ENCODE measurements at regions not wholly inside any gene's neighbourhood (a gene's known extent, or its start where the extent isn't known, plus 50 kb on each side); places are given as distances from the start of the nearest gene placed in this dataset.

DNA sequence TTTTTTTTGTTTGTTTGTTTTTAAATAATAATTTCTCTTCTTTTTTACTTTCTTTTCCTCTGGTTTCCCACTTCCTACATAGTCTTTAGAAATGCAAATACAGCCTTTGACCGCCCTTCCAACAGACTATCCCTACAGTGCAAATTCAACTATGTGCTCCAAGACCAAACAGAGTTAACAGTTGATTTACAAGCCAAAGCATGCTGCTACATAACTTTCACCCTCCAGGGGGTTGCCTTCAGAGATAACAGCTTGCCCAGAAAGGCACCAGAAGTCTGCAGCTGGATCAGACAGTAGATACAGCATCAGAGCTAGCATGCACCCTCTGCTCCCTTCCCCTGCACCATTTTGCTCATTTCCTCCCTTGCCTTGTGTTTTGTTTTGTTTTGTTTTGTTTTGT, 539.0 kb downstream of the ZWINT start (continued):
- TF ChIP-seq, protein P1, sequence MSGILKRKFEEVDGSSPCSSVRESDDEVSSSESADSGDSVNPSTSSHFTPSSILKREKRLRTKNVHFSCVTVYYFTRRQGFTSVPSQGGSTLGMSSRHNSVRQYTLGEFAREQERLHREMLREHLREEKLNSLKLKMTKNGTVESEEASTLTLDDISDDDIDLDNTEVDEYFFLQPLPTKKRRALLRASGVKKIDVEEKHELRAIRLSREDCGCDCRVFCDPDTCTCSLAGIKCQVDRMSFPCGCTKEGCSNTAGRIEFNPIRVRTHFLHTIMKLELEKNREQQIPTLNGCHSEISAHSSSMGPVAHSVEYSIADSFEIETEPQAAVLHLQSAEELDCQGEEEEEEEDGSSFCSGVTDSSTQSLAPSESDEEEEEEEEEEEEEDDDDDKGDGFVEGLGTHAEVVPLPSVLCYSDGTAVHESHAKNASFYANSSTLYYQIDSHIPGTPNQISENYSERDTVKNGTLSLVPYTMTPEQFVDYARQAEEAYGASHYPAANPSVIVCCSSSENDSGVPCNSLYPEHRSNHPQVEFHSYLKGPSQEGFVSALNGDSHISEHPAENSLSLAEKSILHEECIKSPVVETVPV (CRISPR knock-in tag; IDR thresholded peaks at IDR 0.05): no peak
- TF ChIP-seq ZFP30 (CRISPR knock-in tag; IDR thresholded peaks at IDR 0.05): no peak

- ATAC-seq: no peak
- TF ChIP-seq, protein P1 (CRISPR knock-in tag; IDR thresholded peaks at IDR 0.05): no peak
- no peak for TF ChIP-seq TCF4 (CRISPR knock-in tag; IDR thresholded peaks at IDR 0.05; ENCODE audit: borderline replicate concordance)
- no peak for TF ChIP-seq ZC3H10 (CRISPR knock-in tag; IDR thresholded peaks at IDR 0.05)
- no peak for TF ChIP-seq ZFP30 (CRISPR knock-in tag; IDR thresholded peaks at IDR 0.05)
Observed at GRCh38 chr10:55820478-55820877, 540.6 kb downstream of the ZWINT start.

- TF ChIP-seq PPARA (CRISPR knock-in tag; IDR thresholded peaks at IDR 0.05; ENCODE audit: borderline replicate concordance): no peak
- no peak for TF ChIP-seq GLIS3 (CRISPR knock-in tag; IDR thresholded peaks at IDR 0.05)
- TF ChIP-seq ZFP30 (CRISPR knock-in tag; IDR thresholded peaks at IDR 0.05): no peak
- no peak for TF ChIP-seq ZNF565 (CRISPR knock-in tag; conservative IDR thresholded peaks at IDR 0.05; ENCODE audit: low read depth)
- no peak for TF ChIP-seq ZC3H10 (CRISPR knock-in tag; IDR thresholded peaks at IDR 0.05)
- TF ChIP-seq, protein P2, sequence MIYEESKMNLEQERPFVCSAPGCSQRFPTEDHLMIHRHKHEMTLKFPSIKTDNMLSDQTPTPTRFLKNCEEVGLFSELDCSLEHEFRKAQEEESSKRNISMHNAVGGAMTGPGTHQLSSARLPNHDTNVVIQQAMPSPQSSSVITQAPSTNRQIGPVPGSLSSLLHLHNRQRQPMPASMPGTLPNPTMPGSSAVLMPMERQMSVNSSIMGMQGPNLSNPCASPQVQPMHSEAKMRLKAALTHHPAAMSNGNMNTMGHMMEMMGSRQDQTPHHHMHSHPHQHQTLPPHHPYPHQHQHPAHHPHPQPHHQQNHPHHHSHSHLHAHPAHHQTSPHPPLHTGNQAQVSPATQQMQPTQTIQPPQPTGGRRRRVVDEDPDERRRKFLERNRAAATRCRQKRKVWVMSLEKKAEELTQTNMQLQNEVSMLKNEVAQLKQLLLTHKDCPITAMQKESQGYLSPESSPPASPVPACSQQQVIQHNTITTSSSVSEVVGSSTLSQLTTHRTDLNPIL (CRISPR knock-in tag; IDR thresholded peaks at IDR 0.05; ENCODE audit: low read depth): no peak
- TF ChIP-seq CSDC2 (CRISPR knock-in tag; IDR thresholded peaks at IDR 0.05): no peak
- no peak for TF ChIP-seq RARB (CRISPR knock-in tag; IDR thresholded peaks at IDR 0.05)
- TF ChIP-seq ZNF8 (CRISPR knock-in tag; IDR thresholded peaks at IDR 0.05): no peak
- TF ChIP-seq BACH2 (CRISPR knock-in tag; IDR thresholded peaks at IDR 0.05; ENCODE audit: borderline replicate concordance): no peak
- no peak for TF ChIP-seq ISL1 (CRISPR knock-in tag; IDR thresholded peaks at IDR 0.05)
- no peak for TF ChIP-seq TOX (CRISPR knock-in tag; IDR thresholded peaks at IDR 0.05; ENCODE audit: borderline replicate concordance)
- no peak for TF ChIP-seq ARNTL (CRISPR knock-in tag; IDR thresholded peaks at IDR 0.05; ENCODE audit: borderline replicate concordance, low read depth)
- TF ChIP-seq OSR1 (CRISPR knock-in tag; IDR thresholded peaks at IDR 0.05): no peak
- no peak for ATAC-seq
Observed at GRCh38 chr10:55820071-55820470, 541.0 kb downstream of the ZWINT start.

DNA sequence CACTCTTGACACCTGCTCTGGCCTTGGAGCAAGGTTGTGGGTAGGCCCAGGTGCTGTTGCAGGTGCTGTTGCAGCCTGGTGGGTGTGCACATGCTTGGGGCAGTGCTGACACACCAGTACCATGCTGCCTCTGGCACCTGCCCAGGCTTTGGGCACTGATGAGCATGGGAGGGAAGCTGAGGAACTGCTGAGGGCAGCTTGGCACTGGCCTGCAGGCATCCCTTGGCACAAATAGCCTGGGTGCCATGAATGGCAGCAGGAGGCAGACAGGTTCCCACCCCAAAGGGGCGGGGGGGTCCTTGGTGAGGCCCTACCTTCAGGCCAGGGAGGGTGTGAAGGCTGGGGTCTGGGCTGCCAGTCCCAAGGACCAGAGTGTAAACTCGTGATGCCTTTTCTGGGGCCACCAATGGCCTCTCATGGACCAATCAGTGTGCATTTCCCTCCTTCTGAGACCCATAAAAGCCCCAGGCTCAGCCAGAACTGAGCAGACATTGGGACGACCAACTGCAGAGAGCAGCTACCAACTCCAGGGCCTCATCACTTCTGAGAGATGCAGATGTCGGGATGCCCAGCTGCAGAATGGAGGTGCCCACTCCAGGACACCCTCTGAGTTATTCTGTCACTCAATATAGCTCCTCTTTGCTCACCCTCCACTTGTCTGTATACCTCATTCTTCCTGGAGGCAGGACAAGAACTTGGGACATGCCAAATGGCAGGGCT, 547.4 kb downstream of the ZWINT start:
- TF ChIP-seq CSDC2 (CRISPR knock-in tag; IDR thresholded peaks at IDR 0.05): no peak
- no peak for TF ChIP-seq ISL1 (CRISPR knock-in tag; IDR thresholded peaks at IDR 0.05)
- no peak for TF ChIP-seq ZFP3 (CRISPR knock-in tag; IDR thresholded peaks at IDR 0.05)
- TF ChIP-seq, protein P3, sequence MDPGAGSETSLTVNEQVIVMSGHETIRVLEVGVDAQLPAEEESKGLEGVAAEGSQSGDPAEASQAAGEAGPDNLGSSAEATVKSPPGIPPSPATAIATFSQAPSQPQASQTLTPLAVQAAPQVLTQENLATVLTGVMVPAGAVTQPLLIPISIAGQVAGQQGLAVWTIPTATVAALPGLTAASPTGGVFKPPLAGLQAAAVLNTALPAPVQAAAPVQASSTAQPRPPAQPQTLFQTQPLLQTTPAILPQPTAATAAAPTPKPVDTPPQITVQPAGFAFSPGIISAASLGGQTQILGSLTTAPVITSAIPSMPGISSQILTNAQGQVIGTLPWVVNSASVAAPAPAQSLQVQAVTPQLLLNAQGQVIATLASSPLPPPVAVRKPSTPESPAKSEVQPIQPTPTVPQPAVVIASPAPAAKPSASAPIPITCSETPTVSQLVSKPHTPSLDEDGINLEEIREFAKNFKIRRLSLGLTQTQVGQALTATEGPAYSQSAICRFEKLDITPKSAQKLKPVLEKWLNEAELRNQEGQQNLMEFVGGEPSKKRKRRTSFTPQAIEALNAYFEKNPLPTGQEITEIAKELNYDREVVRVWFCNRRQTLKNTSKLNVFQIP (CRISPR knock-in tag; IDR thresholded peaks at IDR 0.05; ENCODE audit: borderline replicate concordance, low read depth): no peak
- TF ChIP-seq, protein P2 (CRISPR knock-in tag; IDR thresholded peaks at IDR 0.05; ENCODE audit: low read depth): no peak
- TF ChIP-seq BACH2 (CRISPR knock-in tag; IDR thresholded peaks at IDR 0.05; ENCODE audit: borderline replicate concordance): no peak
- no peak for TF ChIP-seq TCF4 (CRISPR knock-in tag; IDR thresholded peaks at IDR 0.05; ENCODE audit: borderline replicate concordance)
- no peak for TF ChIP-seq RARB (CRISPR knock-in tag; IDR thresholded peaks at IDR 0.05)
- ATAC-seq: no peak

DNA sequence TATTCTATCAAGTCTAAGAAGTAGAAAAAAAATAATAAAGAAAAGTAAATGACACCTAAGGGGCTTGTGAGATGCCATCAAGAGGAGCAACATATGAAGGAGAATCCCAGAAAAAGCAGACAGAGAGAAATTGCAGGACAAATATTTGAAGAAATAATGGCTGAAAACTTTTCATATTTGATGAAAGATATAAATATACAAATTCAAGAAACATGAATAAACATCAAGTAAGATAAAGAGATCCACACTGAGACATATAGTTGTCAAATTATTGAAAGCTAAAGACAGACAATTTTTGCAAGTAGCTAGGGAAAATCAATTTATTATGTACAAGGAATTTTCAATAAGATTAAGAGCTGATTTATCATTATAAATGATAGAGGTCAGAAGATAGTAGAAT, 558.0 kb downstream of the ZWINT start:
- no peak for ATAC-seq
- TF ChIP-seq ZNF565 (CRISPR knock-in tag; conservative IDR thresholded peaks at IDR 0.05; ENCODE audit: low read depth): no peak
- no peak for TF ChIP-seq ZNF8 (CRISPR knock-in tag; IDR thresholded peaks at IDR 0.05)
- TF ChIP-seq TCF4 (CRISPR knock-in tag; IDR thresholded peaks at IDR 0.05; ENCODE audit: borderline replicate concordance): no peak
